SJSA1 (cell line): ENCODE measurements at regions not wholly inside any gene's neighbourhood (a gene's known extent, or its start where the extent isn't known, plus 50 kb on each side); places are given as distances from the start of the nearest gene placed in this dataset.

ENCODE experiments used
- DNase-seq, 2 experiments: peaks; one replicate each; pipeline ENCODE4 v3.0.0-alpha.2; 2015 to 2020; ENCODE audit warnings: low spot score in 2 of 2, low read depth in 1 of 2
- H3K27ac ChIP-seq: fragments of 250-450 bp; sonication (Bioruptor Pico); 2 replicates; pipeline ENCODE4 v1.5.1; 2020; ENCODE audit warnings: mild to moderate bottlenecking, moderate library complexity
- H3K27me3 ChIP-seq: fragments of 250-450 bp; sonication (Bioruptor Pico); replicated peaks from 2 replicates; pipeline ENCODE4 v1.5.1; 2020; ENCODE audit warnings: mild to moderate bottlenecking, moderate library complexity
- H3K36me3 ChIP-seq: fragments of 250-450 bp; sonication (Bioruptor Pico); 2 replicates; pipeline ENCODE4 v1.5.1; 2020; ENCODE audit warnings: mild to moderate bottlenecking
- H3K4me1 ChIP-seq: fragments of 250-450 bp; sonication (Bioruptor Pico); replicated peaks from 2 replicates; pipeline ENCODE4 v1.6.1; 2021; ENCODE audit warnings: mild to moderate bottlenecking
- H3K4me3 ChIP-seq: fragments of 250-450 bp; sonication (Bioruptor Pico); 2 replicates; pipeline ENCODE4 v1.5.1; 2020; ENCODE audit warnings: mild to moderate bottlenecking
- H3K9me3 ChIP-seq: fragments of 250-450 bp; sonication (Bioruptor Pico); replicated peaks from 2 replicates; pipeline ENCODE4 v1.5.1; 2020; ENCODE audit warnings: mild to moderate bottlenecking

DNA sequence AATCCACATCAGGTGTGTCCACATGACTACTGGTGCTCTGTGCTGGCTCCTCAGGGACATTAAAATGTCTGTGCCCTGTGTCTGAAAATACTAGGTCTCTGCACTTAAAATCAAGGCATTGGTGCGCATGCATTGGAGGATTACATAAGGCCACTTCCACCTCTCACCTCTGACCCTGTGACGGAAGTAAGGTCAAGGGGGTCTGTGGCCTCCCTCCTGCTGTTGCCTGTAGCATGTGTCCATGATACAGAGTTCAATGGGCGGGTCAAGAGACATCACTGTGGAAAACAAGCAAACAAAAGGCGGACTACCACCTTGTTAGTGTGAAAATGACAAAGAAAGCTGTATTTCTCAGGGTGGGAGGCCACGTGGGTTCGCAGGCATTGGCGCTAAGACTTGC is 208.6 kb upstream of the PWP1 start:
- H3K9me3 ChIP-seq = no peaks in the 10 kb centered on the region
- DNase-seq = peak in 1 of 2 experiments; percentile 52
- no peak overlapping the region for H3K4me3 ChIP-seq
- no peaks in the 10 kb centered on the region for H3K27me3 ChIP-seq
- no peak overlapping the region for H3K27ac ChIP-seq
- H3K4me1 ChIP-seq = no peaks in the 10 kb centered on the region
- H3K36me3 ChIP-seq = no peaks in the 10 kb centered on the region

- Histone ChIP-seq H3K9me3 (no peaks in the 10 kb centered on the region), H3K27me3 (no peaks in the 10 kb centered on the region), H3K36me3 (no peaks in the 10 kb centered on the region), H3K4me3 (no peak overlapping the region), H3K27ac (no peak overlapping the region), H3K4me1 (no peaks in the 10 kb centered on the region)
- DNase-seq = peak in 1 of 2 experiments; percentile 60
Measured at GRCh38 chr12:107477947-107478610, 207.5 kb upstream of the PWP1 start.

- H3K4me1 ChIP-seq = no peaks in the 10 kb centered on the region
- H3K9me3 ChIP-seq = no peaks in the 10 kb centered on the region
- no peak overlapping the region for H3K4me3 ChIP-seq
- no peaks in the 10 kb centered on the region for H3K36me3 ChIP-seq
- peak; percentile 52 to 75 for DNase-seq
- no peak overlapping the region for H3K27ac ChIP-seq
- no peaks in the 10 kb centered on the region for H3K27me3 ChIP-seq
Measured at GRCh38 chr12:107478881-107479280, 206.7 kb upstream of the PWP1 start.

DNA sequence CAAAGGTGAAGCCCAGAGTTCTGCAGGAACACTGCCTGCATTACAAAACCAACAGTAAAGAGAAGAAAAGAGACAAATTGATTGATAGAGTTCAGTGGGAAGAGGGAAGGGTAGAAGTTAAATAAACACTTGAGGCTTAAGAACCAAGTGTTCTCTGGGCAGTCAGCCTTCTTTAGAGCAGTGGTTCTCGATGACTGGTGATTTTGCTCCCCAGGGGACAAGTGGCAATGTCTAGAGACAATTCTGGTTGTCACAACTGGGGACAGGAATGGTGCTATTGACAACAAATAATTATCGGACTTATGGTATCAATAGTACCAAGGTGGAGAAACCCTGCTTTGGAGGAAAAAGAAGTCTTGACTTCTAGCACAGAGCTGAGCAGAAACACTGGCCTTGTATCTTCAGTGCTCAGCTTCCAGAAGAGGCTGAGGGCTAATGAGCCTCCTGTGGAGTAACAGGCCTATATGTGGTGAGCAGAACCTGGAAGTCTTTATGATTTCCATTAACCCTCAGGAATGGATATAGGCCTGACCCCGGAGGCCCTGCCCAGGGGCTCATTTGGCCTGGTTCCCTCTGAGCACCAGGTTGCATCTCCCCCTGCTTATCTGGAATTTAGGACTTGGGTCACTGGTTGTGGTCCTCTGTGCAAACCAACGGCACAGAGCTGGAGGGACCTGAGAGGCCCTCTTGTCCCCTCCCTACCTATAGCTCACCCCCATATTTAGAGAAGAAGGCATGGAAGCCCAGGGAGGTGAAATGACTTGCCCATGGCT is 204.6 kb upstream of the PWP1 start:
- Histone ChIP-seq H3K4me3 (no peak overlapping the region), H3K9me3 (no peaks in the 10 kb centered on the region), H3K27me3 (no peaks in the 10 kb centered on the region), H3K36me3 (no peaks in the 10 kb centered on the region), H3K27ac (no peak overlapping the region), H3K4me1 (no peaks in the 10 kb centered on the region)
- peak in 1 of 2 experiments; percentile 75 for DNase-seq

DNA sequence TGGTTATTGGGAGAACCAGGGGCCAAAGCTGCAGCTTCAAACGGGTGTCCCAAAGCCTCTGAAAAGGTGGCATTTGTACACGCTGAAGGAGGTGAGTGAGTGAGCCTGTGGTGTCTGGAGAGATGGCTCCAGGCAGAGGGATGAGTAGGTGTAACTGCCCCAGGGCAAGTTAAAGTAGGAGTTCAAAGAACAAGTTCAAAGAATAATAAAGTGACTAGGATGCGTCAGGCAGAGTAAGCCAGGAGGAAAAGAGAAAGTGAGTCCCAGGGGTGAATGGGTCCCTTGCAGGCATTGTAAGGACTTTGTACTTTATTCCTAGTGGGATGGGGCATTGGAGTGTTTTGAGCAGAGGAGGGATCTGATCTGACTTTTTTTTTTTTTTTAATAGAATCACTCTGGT is 201.4 kb upstream of the PWP1 start:
- H3K4me1 ChIP-seq = no peaks in the 10 kb centered on the region

GRCh38 chr12:107484941-107485340 is 200.7 kb upstream of the PWP1 start:
- Histone ChIP-seq H3K4me1 (no peaks in the 10 kb centered on the region), H3K27ac (no peak overlapping the region), H3K36me3 (no peaks in the 10 kb centered on the region), H3K9me3 (no peaks in the 10 kb centered on the region; the same call in 1 of the 2 replicates), H3K27me3 (no peaks in the 10 kb centered on the region), H3K4me3 (no peak overlapping the region)
- DNase-seq = no peak

More for the DNA sequence above, 201.4 kb upstream of the PWP1 start:
- Histone ChIP-seq H3K27ac (no peak overlapping the region), H3K4me3 (no peak overlapping the region), H3K36me3 (no peaks in the 10 kb centered on the region), H3K27me3 (no peaks in the 10 kb centered on the region), H3K9me3 (no peaks in the 10 kb centered on the region)
- DNase-seq = peak in 1 of 2 experiments; percentile 77

GRCh38 chr12:107485731-107486130 is 199.9 kb upstream of the PWP1 start:
- H3K27me3 ChIP-seq = no peaks in the 10 kb centered on the region
- no peak for DNase-seq

DNA sequence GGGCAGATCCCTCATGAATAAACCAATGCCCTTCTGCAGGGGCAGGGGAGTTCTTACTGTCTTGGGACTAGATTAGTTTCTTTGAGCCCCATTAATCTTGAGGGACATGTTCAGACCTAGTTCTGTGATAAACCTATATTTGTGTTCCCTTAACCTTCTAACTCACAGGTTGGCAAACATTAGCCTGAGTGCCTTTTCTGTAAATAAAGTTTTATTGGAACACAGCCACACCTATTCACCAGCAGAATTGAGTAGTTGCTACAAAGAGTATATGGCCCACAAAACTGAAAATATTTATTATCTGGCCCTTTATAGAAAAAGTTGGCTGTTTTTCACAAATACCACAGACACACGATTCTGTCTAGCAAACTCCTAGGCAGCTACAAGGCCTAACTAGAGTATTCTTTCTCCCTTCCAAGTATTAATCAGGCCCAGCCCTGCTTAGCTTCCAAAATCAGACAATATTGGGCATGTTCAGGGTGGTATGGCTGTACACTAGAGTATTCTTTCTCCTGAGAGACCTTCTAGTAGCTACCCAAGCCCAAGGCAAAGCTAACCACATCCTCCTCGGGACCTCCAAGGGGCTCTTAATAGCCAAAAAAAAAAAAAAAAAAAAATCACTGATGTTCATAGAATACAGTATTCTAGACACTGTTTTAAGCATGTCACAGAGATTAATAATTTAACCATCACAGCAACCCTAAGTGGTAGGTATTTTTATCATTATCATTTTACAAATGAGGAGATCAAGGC is 199.3 kb upstream of the PWP1 start:
- Histone ChIP-seq H3K4me3 (no peak overlapping the region), H3K9me3 (no peaks in the 10 kb centered on the region; the same call in 1 of the 2 replicates), H3K4me1 (no peaks in the 10 kb centered on the region), H3K27ac (no peak overlapping the region), H3K27me3 (no peaks in the 10 kb centered on the region), H3K36me3 (no peaks in the 10 kb centered on the region)
- DNase-seq = no peak

More at GRCh38 chr12:107485731-107486130, 199.9 kb upstream of the PWP1 start:
- Histone ChIP-seq H3K9me3 (no peaks in the 10 kb centered on the region; the same call in 1 of the 2 replicates), H3K4me3 (no peak overlapping the region), H3K4me1 (no peaks in the 10 kb centered on the region), H3K27ac (no peak overlapping the region), H3K36me3 (no peaks in the 10 kb centered on the region)

DNA sequence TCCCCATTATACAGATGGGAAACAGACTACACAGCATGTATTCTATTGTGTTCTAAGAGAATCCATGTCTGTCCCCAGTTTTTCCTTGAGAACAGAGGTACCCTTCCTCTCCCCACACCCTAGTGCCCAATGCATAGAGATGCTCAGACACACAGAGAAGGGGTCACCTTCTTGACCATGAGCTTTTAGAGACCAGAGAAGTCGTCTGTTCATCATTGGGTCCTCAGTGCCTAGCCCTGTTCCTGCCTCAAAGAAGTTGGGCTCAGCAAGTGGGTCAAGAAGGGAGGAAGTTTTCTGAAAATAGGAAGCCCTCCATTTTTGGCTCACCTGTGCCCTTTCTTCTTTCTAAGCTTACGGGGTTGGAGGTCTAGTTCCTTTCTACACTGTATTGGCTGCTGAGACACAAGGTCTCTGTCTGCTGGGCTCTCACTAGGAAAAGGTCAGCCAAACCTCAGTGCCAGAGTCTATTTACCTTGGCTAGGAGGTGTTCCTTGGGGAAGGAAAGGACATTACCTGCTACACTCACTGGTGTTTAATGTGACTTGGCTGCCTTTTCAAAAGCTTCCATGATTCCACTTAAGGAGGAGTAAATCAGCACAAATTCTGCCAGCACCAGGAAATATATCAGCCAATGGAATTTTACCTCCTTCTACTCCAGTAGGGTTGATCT is 198.5 kb upstream of the PWP1 start:
- Histone ChIP-seq H3K36me3 (no peaks in the 10 kb centered on the region), H3K4me1 (peaks cover 3% of the 10 kb centered on the region), H3K27ac (no peak overlapping the region), H3K4me3 (no peak overlapping the region), H3K27me3 (no peaks in the 10 kb centered on the region), H3K9me3 (no peaks in the 10 kb centered on the region; the same call in 1 of the 2 replicates)
- peak in 1 of 2 experiments; percentile 70 for DNase-seq

DNA sequence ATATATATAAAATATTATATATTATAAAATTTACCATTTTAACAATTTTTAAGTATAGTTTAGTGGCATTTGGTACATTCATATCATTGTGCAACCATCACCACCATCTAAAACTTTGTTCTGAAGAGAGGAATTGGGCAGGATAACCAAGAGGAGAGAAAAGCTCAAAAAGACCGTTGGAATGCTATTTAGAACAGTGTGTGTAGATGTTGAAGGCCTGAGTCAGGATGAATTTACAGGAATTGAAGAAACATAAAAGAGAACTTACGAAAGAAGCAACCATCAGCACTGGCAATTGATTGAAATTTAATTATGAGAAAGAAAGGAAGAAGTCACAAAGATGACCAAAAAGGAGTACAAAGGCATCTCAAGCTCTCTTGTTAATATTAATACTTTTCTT is 196.9 kb upstream of the PWP1 start:
- Histone ChIP-seq H3K27ac (no peak overlapping the region), H3K4me3 (no peak overlapping the region), H3K27me3 (no peaks in the 10 kb centered on the region), H3K9me3 (peaks cover 3% of the 10 kb centered on the region; the same call in 1 of the 2 replicates), H3K4me1 (peaks cover 18% of the 10 kb centered on the region), H3K36me3 (0 out of 2 replicates have a peak, but pooled peaks cover 2% of the 10 kb centered on the region)
- no peak for DNase-seq

DNA sequence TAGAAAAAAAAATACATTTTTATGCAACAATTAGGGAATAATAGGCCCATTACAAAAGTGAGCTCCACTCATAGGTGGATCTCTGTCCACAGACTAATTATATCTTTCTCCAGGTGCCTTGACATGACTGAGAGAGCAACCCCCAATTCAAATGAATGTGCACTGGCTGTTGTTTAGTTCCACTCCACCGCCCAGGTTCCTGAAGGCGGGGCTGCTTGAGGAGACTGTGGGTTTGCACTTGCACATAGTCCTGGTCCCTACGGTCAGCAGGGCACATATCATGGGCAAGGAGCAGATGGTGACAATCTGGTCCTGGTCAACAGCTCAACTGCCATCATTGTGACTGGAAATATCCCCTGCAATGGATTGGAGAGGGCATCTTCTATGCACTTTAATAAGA is 195.6 kb upstream of the PWP1 start:
- Histone ChIP-seq H3K36me3 (0 out of 2 replicates have a peak, but pooled peaks cover 2% of the 10 kb centered on the region), H3K9me3 (peaks cover 4% of the 10 kb centered on the region; the same call in 1 of the 2 replicates), H3K27ac (no peak overlapping the region), H3K4me1 (peaks cover 18% of the 10 kb centered on the region), H3K4me3 (no peak overlapping the region), H3K27me3 (no peaks in the 10 kb centered on the region)
- DNase-seq = peak in 1 of 2 experiments; percentile 74

GRCh38 chr12:107491856-107492255 is 193.7 kb upstream of the PWP1 start:
- peak in 1 of 2 experiments; percentile 74 for DNase-seq
- Histone ChIP-seq H3K9me3 (peaks cover 16% of the 10 kb centered on the region), H3K4me3 (no peak overlapping the region), H3K27me3 (no peaks in the 10 kb centered on the region), H3K27ac (no peak overlapping the region), H3K36me3 (0 out of 2 replicates have a peak, but pooled peaks cover 2% of the 10 kb centered on the region), H3K4me1 (peaks cover 18% of the 10 kb centered on the region)
